Neural progenitor cell (in vitro differentiated cells): ENCODE measurements at regions not wholly inside any gene's neighbourhood (a gene's known extent, or its start where the extent isn't known, plus 50 kb on each side); places are given as distances from the start of the nearest gene placed in this dataset.
A peak's percentile ranks its signal among the peaks of the same experiment; 100 is the strongest.

Source experiments
- DNase-seq: peaks from one replicate; pipeline ENCODE4 v3.0.0-alpha.2; 2016; ENCODE audit warnings: low spot score
- H2AFZ ChIP-seq: fragments of 200-600 bp; sonication (generic); replicated peaks from 2 replicates; pipeline ENCODE4 v1.6.1; 2016; ENCODE audit warnings: antibody characterized with exemption
- H3F3A ChIP-seq: fragments of 200-600 bp; sonication (generic); 2 replicates; pipeline ENCODE4 v1.6.1; 2016; ENCODE audit warnings: antibody characterized with exemption, low read depth
- H3K27ac ChIP-seq: fragments of 200-600 bp; sonication (generic); 2 replicates; pipeline ENCODE4 v1.5.1; 2016; ENCODE audit warnings: mild to moderate bottlenecking
- H3K27me3 ChIP-seq: fragments of 200-600 bp; sonication (generic); 2 replicates; pipeline ENCODE4 v1.6.1; 2016; ENCODE audit warnings: mild to moderate bottlenecking, moderate library complexity
- H3K36me3 ChIP-seq: fragments of 200-600 bp; sonication (generic); 2 replicates; pipeline ENCODE4 v1.5.1; 2016
- H3K4me1 ChIP-seq: fragments of 200-600 bp; sonication (generic); 2 replicates; pipeline ENCODE4 v1.6.1; 2016; ENCODE audit warnings: mixed run types
- H3K4me2 ChIP-seq: fragments of 200-600 bp; sonication (generic); 2 replicates; pipeline ENCODE4 v1.6.1; 2016
- H3K4me3 ChIP-seq: fragments of 200-600 bp; sonication (generic); 2 replicates; pipeline ENCODE4 v1.5.1; 2016
- H3K79me2 ChIP-seq: fragments of 200-600 bp; sonication (generic); 2 replicates; pipeline ENCODE4 v1.6.1; 2016; ENCODE audit warnings: low read depth
- H3K9ac ChIP-seq: fragments of 200-600 bp; sonication (generic); 2 replicates; pipeline ENCODE4 v1.6.1; 2016
- H3K9me3 ChIP-seq: fragments of 200-600 bp; sonication (generic); 2 replicates; pipeline ENCODE4 v1.5.1; 2016; ENCODE audit warnings: low read depth
- H4K20me1 ChIP-seq: fragments of 200-600 bp; sonication (generic); 2 replicates; pipeline ENCODE4 v1.6.1; 2016; ENCODE audit warnings: low read depth
- H3K27ac Mint-ChIP-seq: 3 replicates; pipeline ENCODE4 v1.8.0; 2021; ENCODE audit warnings: mixed read lengths
- H3K27me3 Mint-ChIP-seq: 2 replicates; pipeline ENCODE4 v1.8.0; 2022; ENCODE audit warnings: low read depth, mild to moderate bottlenecking, inconsistent platforms, moderate library complexity, mixed read lengths; ENCODE audit not compliant: insufficient read depth
- H3K36me3 Mint-ChIP-seq: 3 replicates; pipeline ENCODE4 v1.8.0; 2021; ENCODE audit warnings: mixed read lengths
- H3K4me1 Mint-ChIP-seq: 3 replicates; pipeline ENCODE4 v1.8.0; 2021; ENCODE audit warnings: mixed read lengths
- H3K4me3 Mint-ChIP-seq: 3 replicates; pipeline ENCODE4 v1.8.0; 2021; ENCODE audit warnings: mild to moderate bottlenecking, moderate library complexity, mixed read lengths
- H3K9me3 Mint-ChIP-seq: 3 replicates; pipeline ENCODE4 v1.8.0; 2020; ENCODE audit warnings: mixed read lengths
- EZH2 ChIP-seq: fragments of 200-600 bp; sonication (generic); IDR thresholded peaks from 2 replicates; pipeline ENCODE4 v1.6.1; 2017; ENCODE audit warnings: antibody characterized with exemption, mild to moderate bottlenecking, moderate library complexity
- EZH2phosphoT487 ChIP-seq: fragments of 200-600 bp; sonication (generic); IDR thresholded peaks from 2 replicates; pipeline ENCODE4 v1.6.1; 2017; ENCODE audit warnings: antibody characterized with exemption
- TF ChIP-seq, protein P1 (sequence below): fragments of 200-600 bp; sonication (generic); IDR thresholded peaks from 2 replicates; pipeline ENCODE4 v1.5.1; 2017; ENCODE audit warnings: antibody characterized with exemption, mild to moderate bottlenecking

DNA sequence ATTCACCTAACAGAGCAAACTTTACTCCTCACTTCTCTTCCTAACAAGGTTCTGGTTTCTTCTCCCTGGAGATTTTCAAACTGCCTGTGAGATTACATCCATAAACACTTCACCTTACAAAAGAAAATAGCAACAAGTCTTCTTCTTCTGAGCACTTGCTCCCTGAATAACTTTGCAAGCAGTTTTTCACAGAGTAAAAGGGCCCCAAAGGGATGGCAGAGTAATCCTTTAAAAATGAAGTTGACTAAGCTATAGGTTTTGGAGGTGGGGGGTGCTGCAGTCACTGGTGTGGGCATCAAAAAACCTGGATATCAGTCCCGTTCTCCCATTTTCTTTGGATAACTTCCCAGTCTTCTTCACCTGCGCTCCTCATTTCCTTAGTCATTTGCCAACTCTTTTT, 484.9 kb downstream of the MIAT start:
- Histone ChIP-seq H3K4me1 (peaks cover 22% of the 10 kb centered on the region), H3K27me3 (no peaks in the 10 kb centered on the region), H3K4me2 (no peak overlapping the region), H2AFZ (no peak overlapping the region), H3K79me2 (no peaks in the 10 kb centered on the region), H3K9ac (no peak overlapping the region), H3K36me3 (no peaks in the 10 kb centered on the region), H3F3A (no peaks in the 10 kb centered on the region), H3K4me3 (no peak overlapping the region), H3K9me3 (no peaks in the 10 kb centered on the region), H3K27ac (no peak overlapping the region), H4K20me1 (no peaks in the 10 kb centered on the region)
- Mint-ChIP-seq H3K4me1 (peaks cover 28% of the 10 kb centered on the region), H3K27ac (no peak overlapping the region), H3K27me3 (peaks cover 12% of the 10 kb centered on the region), H3K36me3 (no peaks in the 10 kb centered on the region), H3K4me3 (no peak overlapping the region), H3K9me3 (no peaks in the 10 kb centered on the region)
- no peak for DNase-seq
- TF ChIP-seq EZH2phosphoT487 (no peak), EZH2 (no peak)
- TF ChIP-seq, protein P1, sequence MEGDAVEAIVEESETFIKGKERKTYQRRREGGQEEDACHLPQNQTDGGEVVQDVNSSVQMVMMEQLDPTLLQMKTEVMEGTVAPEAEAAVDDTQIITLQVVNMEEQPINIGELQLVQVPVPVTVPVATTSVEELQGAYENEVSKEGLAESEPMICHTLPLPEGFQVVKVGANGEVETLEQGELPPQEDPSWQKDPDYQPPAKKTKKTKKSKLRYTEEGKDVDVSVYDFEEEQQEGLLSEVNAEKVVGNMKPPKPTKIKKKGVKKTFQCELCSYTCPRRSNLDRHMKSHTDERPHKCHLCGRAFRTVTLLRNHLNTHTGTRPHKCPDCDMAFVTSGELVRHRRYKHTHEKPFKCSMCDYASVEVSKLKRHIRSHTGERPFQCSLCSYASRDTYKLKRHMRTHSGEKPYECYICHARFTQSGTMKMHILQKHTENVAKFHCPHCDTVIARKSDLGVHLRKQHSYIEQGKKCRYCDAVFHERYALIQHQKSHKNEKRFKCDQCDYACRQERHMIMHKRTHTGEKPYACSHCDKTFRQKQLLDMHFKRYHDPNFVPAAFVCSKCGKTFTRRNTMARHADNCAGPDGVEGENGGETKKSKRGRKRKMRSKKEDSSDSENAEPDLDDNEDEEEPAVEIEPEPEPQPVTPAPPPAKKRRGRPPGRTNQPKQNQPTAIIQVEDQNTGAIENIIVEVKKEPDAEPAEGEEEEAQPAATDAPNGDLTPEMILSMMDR, result no peak

DNA sequence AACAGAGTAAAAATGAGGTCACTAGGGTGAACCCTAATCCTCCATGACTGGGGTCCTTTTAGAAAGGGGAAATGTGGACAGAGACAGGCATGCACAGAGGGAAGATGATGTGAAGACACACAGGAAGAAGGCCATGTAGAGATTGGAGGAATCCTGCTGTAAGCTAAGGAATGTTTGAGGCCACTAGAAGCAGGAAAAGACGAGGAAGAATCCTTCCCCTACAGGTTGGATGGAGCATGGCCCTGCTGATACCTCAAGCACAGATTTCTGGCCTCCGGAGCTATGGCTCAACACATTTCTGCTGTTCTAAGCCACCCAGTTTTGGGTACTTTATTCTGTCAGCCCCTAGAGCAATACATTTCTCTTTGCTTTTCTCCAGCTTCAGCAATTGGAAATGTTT, 486.9 kb downstream of the MIAT start:
- no peaks in the 10 kb centered on the region for H3K9me3 ChIP-seq
- H3K4me1 ChIP-seq, result peaks cover 10% of the 10 kb centered on the region
- no peaks in the 10 kb centered on the region for H4K20me1 ChIP-seq
- no peak overlapping the region for H3K4me2 ChIP-seq
- TF ChIP-seq, protein P1, result peak; percentile 37
- TF ChIP-seq EZH2, result no peak
- no peak overlapping the region for H3K4me3 ChIP-seq
- H3K9ac ChIP-seq, result no peak overlapping the region
- H3K36me3 ChIP-seq, result no peaks in the 10 kb centered on the region
- no peaks in the 10 kb centered on the region for H3K27me3 ChIP-seq
- DNase-seq, result no peak
- Mint-ChIP-seq H3K27me3 (peaks cover 24% of the 10 kb centered on the region), H3K4me1 (peaks cover 12% of the 10 kb centered on the region), H3K27ac (peak overlapping the region; percentile 1), H3K9me3 (no peaks in the 10 kb centered on the region), H3K4me3 (no peak overlapping the region), H3K36me3 (no peaks in the 10 kb centered on the region)
- H3K27ac ChIP-seq, result no peak overlapping the region
- no peaks in the 10 kb centered on the region for H3F3A ChIP-seq
- no peak overlapping the region for H2AFZ ChIP-seq
- no peaks in the 10 kb centered on the region for H3K79me2 ChIP-seq

DNA sequence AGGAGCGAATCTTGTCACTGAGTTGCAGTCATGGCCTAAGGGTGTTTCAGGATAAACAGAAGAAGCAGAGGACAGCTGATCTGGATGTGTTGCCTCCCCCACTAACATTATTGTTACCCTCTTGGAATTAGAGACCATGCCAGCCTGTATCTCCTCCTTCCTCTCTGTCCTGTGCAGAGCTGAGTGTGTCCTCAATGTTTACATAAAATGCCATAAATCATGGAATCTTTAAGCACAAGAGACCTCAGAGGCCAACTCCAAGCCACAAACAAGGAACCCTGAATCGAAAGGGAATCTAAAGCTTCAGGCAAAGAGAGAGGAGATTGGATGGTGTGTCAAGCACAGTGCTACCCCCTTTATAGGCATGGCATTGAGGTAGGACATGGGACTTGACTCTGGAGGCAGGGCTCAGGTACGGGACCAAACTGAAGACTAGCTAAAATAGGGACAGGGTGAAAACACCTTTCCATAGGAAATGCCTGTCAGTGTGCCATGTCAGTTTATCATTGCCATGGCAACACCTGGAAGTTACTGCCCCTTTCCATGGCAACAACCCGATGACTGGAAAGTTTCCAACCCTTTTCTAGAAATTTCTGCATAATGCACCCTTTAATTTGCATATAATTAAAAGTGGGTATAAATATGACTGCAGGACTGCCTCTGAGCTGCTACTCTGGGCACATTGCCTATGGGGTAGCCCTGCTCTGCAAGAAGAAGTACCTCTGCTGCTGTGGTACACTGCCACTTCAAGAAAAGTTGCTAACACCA, 489.7 kb downstream of the MIAT start:
- Histone ChIP-seq H3K9me3 (no peaks in the 10 kb centered on the region), H3K79me2 (no peaks in the 10 kb centered on the region), H2AFZ (no peak overlapping the region), H3K4me3 (no peak overlapping the region), H3F3A (no peaks in the 10 kb centered on the region), H3K36me3 (no peaks in the 10 kb centered on the region), H3K4me2 (no peak overlapping the region), H3K27ac (no peak overlapping the region), H4K20me1 (no peaks in the 10 kb centered on the region), H3K4me1 (no peaks in the 10 kb centered on the region), H3K27me3 (no peaks in the 10 kb centered on the region), H3K9ac (no peak overlapping the region)
- Mint-ChIP-seq H3K4me3 (no peak overlapping the region), H3K27ac (no peak overlapping the region), H3K36me3 (no peaks in the 10 kb centered on the region), H3K27me3 (peaks cover 20% of the 10 kb centered on the region), H3K9me3 (no peaks in the 10 kb centered on the region), H3K4me1 (peaks cover 13% of the 10 kb centered on the region)
- TF ChIP-seq EZH2 (no peak), EZH2phosphoT487 (no peak)
- TF ChIP-seq, protein P1, result no peak
- DNase-seq, result no peak
